ENCODE measurements at regions not wholly inside any gene's neighbourhood (a gene's known extent, or its start where the extent isn't known, plus 50 kb on each side); places are given as distances from the start of the nearest gene placed in this dataset.
A peak's percentile ranks its signal among the peaks of the same experiment; 100 is the strongest.
"Not testable (repeated sequence)": the region's sequence is repeated elsewhere in the genome, so short reads cannot be mapped to it uniquely, and the experiment has no call there.

GRCh38 chr4:64216741-64217140, 192.5 kb downstream of the TECRL start:
- DNase-seq (ENCODE audit: low spot score) = no peak

GRCh38 chr4:64205376-64205775, 203.9 kb downstream of the TECRL start:
- no peak for DNase-seq (ENCODE audit: low spot score)

- DNase-seq (ENCODE audit: low spot score) = no peak
Observed at GRCh38 chr4:64200001-64200555, 209.2 kb downstream of the TECRL start.

DNA sequence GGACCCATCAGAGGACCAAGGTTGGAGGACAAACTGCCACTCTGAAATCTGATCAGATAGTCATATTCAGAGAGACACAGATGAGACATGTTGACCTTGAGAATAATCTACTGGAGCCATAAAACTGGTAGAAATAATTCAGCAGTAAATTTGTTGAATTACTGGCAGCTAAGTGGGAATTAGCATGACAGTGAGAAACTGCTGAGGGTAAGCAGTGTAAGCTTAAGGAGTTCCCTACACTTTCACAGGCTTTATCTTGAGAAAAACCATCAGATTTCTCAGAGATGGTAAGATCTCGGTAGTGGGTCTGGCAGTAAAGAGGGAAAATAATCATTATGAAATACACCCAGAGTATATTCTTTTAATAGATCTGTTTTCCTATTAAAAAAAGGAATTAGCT, 213.7 kb downstream of the TECRL start:
- DNase-seq (ENCODE audit: low spot score) = no peak

- no peak for DNase-seq (ENCODE audit: low spot score)
Observed at GRCh38 chr4:64192731-64193412, 216.4 kb downstream of the TECRL start.

DNA sequence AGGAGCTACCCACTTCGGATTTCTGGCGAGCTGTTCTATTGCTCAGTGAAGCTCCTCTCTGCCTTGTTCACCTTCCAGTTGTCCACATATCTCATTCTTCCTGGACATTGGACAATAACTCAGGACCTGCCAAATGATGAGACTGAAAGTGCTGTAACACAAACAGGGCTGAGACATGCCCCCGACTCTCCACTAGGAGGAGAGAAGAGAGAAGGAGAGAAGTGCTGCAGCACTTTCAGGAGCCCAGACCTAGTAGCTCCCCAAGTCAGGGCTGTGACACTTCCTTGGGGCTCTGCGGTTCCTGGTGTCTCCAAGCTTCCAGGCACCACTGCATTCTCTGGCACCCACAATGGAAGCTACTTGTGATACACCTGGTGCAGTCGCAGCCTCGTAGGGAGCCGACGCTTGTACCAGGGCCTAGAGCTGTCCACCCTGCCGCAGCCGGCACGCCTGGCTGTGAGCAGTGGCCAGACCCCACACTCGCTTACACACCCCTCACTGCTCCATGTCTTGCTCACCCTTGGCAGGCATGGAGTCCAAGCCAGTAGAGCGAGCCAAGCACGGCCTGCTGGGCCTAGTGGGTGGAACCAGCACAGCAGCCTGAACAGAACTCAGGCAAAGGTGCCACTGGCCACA, 234.9 kb downstream of the TECRL start:
- DNase-seq (ENCODE audit: low spot score) = no peak

DNA sequence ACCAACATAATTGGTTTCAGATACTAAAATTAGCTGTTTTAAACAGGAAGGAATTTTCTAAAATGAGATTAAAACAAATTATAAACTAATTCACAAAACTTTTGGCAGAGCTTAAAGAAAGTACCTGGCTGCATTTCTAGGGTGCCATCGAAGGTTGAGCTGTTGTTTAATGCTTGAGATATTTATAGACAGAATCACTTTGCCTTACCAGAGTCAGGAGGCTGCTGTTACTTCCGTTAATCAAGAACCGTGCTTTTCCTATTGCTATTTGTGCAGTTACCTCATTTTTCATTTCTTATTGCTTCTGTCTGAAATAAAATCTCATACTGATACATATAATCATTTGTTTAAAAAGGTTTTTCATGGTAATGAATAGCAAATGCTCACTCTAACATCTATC, 242.9 kb downstream of the TECRL start:
- no peak for DNase-seq (ENCODE audit: low spot score)

DNA sequence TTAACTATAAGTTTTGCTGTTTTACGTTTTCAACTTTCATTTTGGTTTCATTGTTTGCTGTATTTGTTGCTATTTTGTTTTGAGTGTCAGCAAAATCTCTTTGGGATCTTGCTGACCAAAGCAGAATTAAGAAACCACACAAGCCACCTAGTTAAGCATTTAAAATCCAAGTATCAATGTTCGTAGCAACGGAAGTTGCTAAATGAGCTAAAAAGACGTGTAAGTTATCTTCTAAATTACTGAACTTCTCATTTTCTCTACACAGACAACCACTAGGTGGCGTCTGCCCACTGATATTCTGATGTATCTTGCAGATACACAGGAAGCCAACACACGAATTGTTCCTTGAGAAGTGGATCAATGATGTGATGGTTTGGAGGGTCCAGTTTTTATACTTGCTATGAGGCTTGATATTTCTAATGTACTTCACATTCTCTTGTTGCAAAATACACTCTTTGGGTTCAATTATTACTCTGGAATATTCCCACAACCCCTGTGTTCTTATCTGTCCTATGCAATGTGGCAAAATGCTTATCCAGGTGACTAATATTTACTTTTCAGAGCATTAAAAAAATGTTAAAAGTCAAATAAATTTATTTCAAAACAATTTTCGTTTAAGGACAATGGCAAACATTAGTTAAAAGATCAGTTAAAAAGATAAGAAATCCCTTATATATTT, 250.5 kb downstream of the TECRL start:
- peak; percentile 54 for DNase-seq (ENCODE audit: low spot score)

DNA sequence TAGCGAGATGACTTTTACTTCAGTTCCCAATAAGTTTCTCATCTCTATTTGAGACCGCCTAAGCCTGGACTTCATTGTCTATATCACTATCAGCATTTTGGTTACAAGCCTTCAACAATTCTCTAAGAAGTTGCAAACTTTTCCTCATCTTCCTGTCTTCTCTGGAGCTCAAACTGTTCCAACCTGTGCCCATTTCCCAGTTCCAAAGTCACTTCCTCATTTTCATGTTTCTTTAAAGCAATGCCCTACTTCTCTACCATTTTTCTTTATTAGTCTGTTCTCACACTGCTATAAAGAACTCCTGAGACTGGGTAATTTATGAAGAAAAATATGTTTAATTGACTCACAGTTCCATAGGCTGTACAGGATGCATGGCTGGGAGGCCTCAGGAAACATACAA, 251.9 kb downstream of the TECRL start:
- DNase-seq (ENCODE audit: low spot score) = no peak

- no peak for DNase-seq (ENCODE audit: low spot score)
Observed at GRCh38 chr4:64156253-64156652, 253.0 kb downstream of the TECRL start.

GRCh38 chr4:64146030-64146429, 263.2 kb downstream of the TECRL start:
- DNase-seq (ENCODE audit: low spot score) = no peak

DNA sequence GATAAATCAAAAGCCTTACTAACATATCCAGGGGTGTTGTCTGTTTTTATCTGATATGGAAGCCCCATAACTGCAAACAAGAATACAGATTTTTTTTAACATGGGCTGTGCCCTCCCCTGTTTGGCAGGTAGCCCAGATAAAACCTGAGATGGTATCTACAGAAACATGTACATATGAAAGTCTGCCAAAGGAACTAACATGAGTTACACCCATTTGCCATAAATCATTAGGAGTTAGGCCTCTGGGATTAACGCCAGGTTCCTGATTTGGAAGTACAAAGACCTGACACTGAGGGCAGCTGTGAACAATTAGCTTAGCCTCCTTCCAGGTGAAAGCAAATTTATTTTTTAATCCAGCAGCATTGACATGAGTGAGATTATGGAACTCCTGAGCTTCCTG, 264.3 kb downstream of the TECRL start:
- no peak for DNase-seq (ENCODE audit: low spot score)

GRCh38 chr4:64130907-64131306, 278.3 kb downstream of the TECRL start:
- DNase-seq (ENCODE audit: low spot score) = no peak

- DNase-seq (ENCODE audit: low spot score) = no peak
Observed at GRCh38 chr4:64125354-64125753, 283.9 kb downstream of the TECRL start.

- no peak for DNase-seq (ENCODE audit: low spot score)
Observed at GRCh38 chr4:64121803-64122202, 287.4 kb downstream of the TECRL start.

DNA sequence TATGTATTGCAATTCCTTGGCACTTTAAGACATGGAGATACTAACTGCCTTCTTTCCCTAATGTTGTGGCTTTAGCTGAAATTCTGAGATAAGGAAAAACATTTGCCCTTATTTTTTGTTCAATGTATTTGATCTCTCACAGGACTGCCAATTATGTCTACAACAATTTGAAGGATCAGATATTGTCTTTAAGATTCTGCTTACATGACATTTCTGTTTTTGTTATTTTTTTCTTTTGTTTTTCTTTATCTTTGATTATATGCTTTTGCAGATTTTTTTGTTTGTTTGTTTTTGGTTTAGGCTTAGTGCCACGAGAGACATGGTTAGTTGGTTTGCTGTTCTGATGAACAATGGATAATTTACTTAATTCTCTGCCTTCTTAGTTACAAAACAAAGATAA, 303.3 kb downstream of the TECRL start:
- DNase-seq (ENCODE audit: low spot score) = no peak

- DNase-seq (ENCODE audit: low spot score) = peak; percentile 46
Observed at GRCh38 chr4:64095398-64095797, 313.9 kb downstream of the TECRL start.

GRCh38 chr4:64079316-64079715, 329.9 kb downstream of the TECRL start:
- DNase-seq (ENCODE audit: low spot score) = no peak

DNA sequence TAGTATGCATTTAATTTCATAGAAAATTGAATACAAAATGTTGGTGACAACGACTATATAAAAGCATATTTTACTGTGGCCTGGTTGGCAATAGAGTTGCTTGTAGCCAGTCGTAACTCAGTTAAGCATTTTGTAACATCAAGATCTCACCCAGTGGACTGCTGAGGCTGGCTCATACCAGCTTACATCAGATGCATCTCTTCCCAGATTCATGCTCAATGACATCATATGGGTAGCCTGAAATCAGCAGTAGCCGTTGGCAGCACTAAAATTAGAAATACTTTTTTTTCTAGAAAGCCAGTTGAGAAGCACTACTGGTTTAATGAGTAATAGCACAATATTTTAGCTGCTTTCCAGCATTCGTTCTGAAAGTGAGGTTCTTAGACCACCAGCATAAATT, 341.2 kb downstream of the TECRL start:
- DNase-seq (ENCODE audit: low spot score) = no peak

GRCh38 chr4:64062991-64063390, 346.3 kb downstream of the TECRL start:
- peak; percentile 64 for DNase-seq (ENCODE audit: low spot score)

DNA sequence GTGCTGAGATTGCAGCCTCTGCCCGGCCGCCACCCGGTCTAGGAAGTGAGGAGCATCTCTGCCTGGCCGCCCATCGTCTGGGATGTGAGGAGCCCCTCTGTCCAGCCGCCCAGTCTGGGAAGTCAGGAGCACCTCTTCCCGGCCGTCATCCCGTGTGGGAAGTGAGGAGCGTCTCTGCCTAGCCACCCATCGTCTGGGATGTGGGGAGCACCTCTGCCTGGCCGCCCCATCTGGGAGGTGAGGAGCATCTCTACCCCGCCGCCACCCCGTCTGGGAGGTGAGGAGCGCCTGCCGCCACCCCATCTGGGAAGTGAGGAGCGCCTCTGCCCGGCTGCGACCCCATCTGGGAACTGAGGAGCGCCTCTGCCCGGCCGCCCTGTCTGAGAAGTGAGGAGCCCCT, 372.2 kb downstream of the TECRL start:
- not testable (repeated sequence) for DNase-seq (ENCODE audit: low spot score)

DNA sequence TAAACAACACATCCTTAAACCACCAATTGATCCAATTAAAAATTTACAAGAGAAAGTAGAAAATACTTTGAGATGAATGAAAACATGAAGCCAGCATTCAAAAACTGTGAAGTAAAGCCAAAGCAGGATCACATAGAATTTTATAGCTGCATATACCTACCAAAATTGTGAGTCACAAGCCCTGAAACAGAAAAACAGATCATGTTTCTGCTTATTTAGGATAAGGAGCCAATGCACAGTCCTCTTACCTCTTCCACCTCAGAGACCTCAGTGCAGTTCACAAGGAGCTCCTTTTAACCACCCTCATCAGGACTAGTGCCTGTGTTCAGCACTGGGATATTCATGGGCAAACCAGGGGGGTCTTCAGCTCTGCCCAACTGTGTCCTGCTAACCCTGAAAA, 386.7 kb downstream of the TECRL start:
- no peak for DNase-seq (ENCODE audit: low spot score)

DNA sequence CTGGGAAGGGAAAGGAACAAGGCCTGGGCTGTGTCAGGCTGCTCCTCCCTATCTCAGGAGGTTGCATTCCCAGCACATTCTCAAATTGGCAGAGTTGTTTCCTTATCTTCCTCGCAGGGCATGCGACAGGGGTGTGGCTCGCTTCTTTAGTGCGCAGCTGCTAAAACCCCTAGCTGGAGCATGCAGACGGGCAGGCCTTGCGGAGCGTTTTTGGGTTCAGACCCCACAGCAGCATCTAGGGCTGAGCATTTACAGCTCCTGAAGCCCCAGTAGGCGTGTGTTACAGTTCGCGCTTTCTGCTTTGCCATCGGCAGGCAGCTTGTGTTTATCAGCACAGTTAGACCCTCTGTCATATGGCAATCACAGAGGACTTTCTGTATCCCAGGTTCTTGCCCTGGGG, 392.4 kb downstream of the TECRL start:
- DNase-seq (ENCODE audit: low spot score) = peak; percentile 2

Measured in umbilical cord (tissue), 1 donor.